Activated T-cell treated with anti-CD3 and anti-CD28 coated beads for 4 hours (primary cell): ENCODE measurements at regions not wholly inside any gene's neighbourhood (a gene's known extent, or its start where the extent isn't known, plus 50 kb on each side); places are given as distances from the start of the nearest gene placed in this dataset.
"Not testable (repeated sequence)": the region's sequence is repeated elsewhere in the genome, so short reads cannot be mapped to it uniquely, and the experiment has no call there.

ENCODE experiments used
- DNase-seq: peaks from one replicate; pipeline ENCODE4 v3.0.0-alpha.2; 2020

GRCh38 chr15:96586901-96587300 lies 256.4 kb downstream of the NR2F2 start:
- DNase-seq, result no peak

GRCh38 chr15:96589864-96590263 lies 259.4 kb downstream of the NR2F2 start:
- DNase-seq, result no peak

GRCh38 chr15:96593735-96594134 lies 263.2 kb downstream of the NR2F2 start:
- no peak for DNase-seq

- no peak for DNase-seq
These were observed 265.5 kb downstream of the NR2F2 start for GRCh38 chr15:96595951-96596350.

GRCh38 chr15:96598514-96598913 lies 268.0 kb downstream of the NR2F2 start:
- no peak for DNase-seq

- DNase-seq, result no peak
These were observed 268.8 kb downstream of the NR2F2 start for GRCh38 chr15:96599268-96599667.

- DNase-seq, result no peak
These were observed 269.9 kb downstream of the NR2F2 start for GRCh38 chr15:96600350-96600749.

- DNase-seq, result no peak
These were observed 276.1 kb downstream of the NR2F2 start for GRCh38 chr15:96606617-96607016.

- DNase-seq, result no peak
These were observed 280.3 kb downstream of the NR2F2 start for GRCh38 chr15:96610757-96611156.

- DNase-seq, result no peak
These were observed 282.4 kb downstream of the NR2F2 start for GRCh38 chr15:96612917-96613316.

- no peak for DNase-seq
These were observed 288.7 kb downstream of the NR2F2 start for GRCh38 chr15:96619174-96619573.

GRCh38 chr15:96622714-96623113 lies 292.2 kb downstream of the NR2F2 start:
- DNase-seq, result no peak

- DNase-seq, result no peak
These were observed 294.8 kb downstream of the NR2F2 start for GRCh38 chr15:96625256-96625655.

- no peak for DNase-seq
These were observed 296.6 kb downstream of the NR2F2 start for GRCh38 chr15:96627031-96627568.

GRCh38 chr15:96629511-96629910 lies 299.0 kb downstream of the NR2F2 start:
- no peak for DNase-seq

- DNase-seq, result no peak
These were observed 308.3 kb downstream of the NR2F2 start for GRCh38 chr15:96638793-96639192.

GRCh38 chr15:96645796-96646195 lies 315.3 kb downstream of the NR2F2 start:
- DNase-seq, result no peak

GRCh38 chr15:96648866-96649265 lies 318.4 kb downstream of the NR2F2 start:
- no peak for DNase-seq

- DNase-seq, result no peak
These were observed 326.6 kb downstream of the NR2F2 start for GRCh38 chr15:96657096-96657495.

GRCh38 chr15:96666979-96667378 lies 336.5 kb downstream of the NR2F2 start:
- not testable (repeated sequence) for DNase-seq

- DNase-seq, result no peak
These were observed 339.9 kb downstream of the NR2F2 start for GRCh38 chr15:96670389-96670788.

GRCh38 chr15:96672629-96673028 lies 342.1 kb downstream of the NR2F2 start:
- DNase-seq, result no peak

- no peak for DNase-seq
These were observed 347.9 kb downstream of the NR2F2 start for GRCh38 chr15:96678386-96678785.

GRCh38 chr15:96687388-96688107 lies 357.0 kb downstream of the NR2F2 start:
- no peak for DNase-seq

GRCh38 chr15:96690733-96691132 lies 360.2 kb downstream of the NR2F2 start:
- DNase-seq, result no peak
